ENCODE measurements at regions not wholly inside any gene's neighbourhood (a gene's known extent, or its start where the extent isn't known, plus 50 kb on each side); places are given as distances from the start of the nearest gene placed in this dataset.

DNA sequence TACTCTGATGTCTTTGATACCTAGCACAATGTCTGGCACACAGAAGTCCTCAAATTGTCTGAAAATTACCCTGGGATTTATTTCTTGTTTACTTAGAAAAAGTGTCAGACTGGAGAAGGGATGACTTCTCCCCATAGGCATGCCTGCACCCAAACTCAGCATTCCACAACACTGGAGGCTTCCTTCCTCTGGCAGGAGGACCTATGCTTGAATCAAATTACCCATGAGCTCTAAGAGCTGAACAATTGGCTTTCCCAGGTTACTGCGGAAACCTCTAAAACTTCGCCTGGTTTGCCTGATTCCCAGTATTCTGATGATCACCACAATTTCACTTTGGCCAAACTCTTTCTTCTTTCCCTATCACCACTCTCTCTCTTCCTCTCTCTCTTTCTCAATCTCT, 217.4 kb downstream of the DIPK2A start:
- Mint-ChIP-seq H3K9me3 (peaks cover 11% of the 10 kb centered on the region), H3K27me3 (no peaks in the 10 kb centered on the region), H3K4me3 (no peak overlapping the region), H3K4me1 (peaks cover 13% of the 10 kb centered on the region), H3K36me3 (no peaks in the 10 kb centered on the region), H3K27ac (no peak overlapping the region)
- no peak for DNase-seq

- DNase-seq = no peak
Observed at GRCh38 chr3:144197116-144197515, 225.5 kb downstream of the DIPK2A start.

DNA sequence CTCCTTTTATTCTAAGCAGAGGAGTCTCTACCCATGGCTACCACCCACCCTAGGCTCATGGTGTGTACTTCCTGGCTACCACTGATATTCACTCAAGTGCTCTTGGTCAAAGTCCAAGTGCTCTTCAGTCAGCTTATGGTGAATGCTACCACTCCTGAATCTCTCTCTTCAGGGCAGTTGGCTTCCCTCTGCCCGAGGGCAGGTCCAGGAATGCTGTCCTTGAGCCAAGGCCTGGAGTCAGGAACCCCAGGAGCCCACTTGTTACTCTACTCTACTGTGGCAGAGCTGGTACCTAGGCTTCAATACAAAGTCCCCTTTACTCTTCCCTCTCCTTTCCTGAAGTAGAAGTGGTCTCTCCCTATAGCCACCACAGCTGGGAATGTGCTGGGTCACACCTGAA, 226.0 kb downstream of the DIPK2A start:
- DNase-seq = no peak
- Mint-ChIP-seq H3K4me3 (no peak overlapping the region), H3K27ac (no peak overlapping the region), H3K9me3 (peaks cover 18% of the 10 kb centered on the region), H3K4me1 (no peaks in the 10 kb centered on the region), H3K36me3 (peaks cover 4% of the 10 kb centered on the region), H3K27me3 (no peaks in the 10 kb centered on the region)

More at GRCh38 chr3:144197116-144197515, 225.5 kb downstream of the DIPK2A start:
- Mint-ChIP-seq H3K27me3 (no peaks in the 10 kb centered on the region), H3K36me3 (peaks cover 4% of the 10 kb centered on the region), H3K4me1 (no peaks in the 10 kb centered on the region), H3K27ac (no peak overlapping the region), H3K9me3 (peaks cover 18% of the 10 kb centered on the region), H3K4me3 (no peak overlapping the region)

- H3K27me3 Mint-ChIP-seq = no peaks in the 10 kb centered on the region
- H3K4me3 Mint-ChIP-seq = no peak overlapping the region
- peaks cover 1% of the 10 kb centered on the region for H3K36me3 Mint-ChIP-seq
- DNase-seq = no peak
- H3K9me3 Mint-ChIP-seq = peaks cover 5% of the 10 kb centered on the region
- no peaks in the 10 kb centered on the region for H3K4me1 Mint-ChIP-seq
- H3K27ac Mint-ChIP-seq = no peak overlapping the region
Observed at GRCh38 chr3:144200004-144200403, 228.4 kb downstream of the DIPK2A start.

DNA sequence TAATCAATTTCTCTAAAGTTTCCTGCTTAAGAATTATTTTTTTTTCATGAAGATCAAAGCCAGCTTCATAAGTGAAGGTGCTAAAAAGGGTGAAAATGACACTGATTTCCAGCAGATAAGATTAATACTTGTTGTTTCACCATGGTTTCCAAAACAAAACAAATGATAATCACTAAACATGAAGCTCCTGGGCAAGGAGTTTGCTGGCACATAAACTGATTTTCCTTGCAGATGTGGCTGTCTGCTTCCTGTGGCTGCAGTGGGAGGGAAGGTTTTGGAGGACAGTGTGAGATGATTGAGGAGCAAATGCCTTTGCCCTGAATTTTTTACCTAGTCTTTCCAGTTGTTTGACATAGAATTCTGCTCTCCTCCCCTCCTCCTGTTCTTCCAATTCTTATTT, 228.8 kb downstream of the DIPK2A start:
- Mint-ChIP-seq H3K4me3 (no peak overlapping the region), H3K36me3 (no peaks in the 10 kb centered on the region)

GRCh38 chr3:144221761-144222160, 250.1 kb downstream of the DIPK2A start:
- Mint-ChIP-seq H3K4me3 (no peak overlapping the region), H3K9me3 (no peaks in the 10 kb centered on the region), H3K36me3 (no peaks in the 10 kb centered on the region), H3K27ac (no peak overlapping the region), H3K4me1 (no peaks in the 10 kb centered on the region), H3K27me3 (peaks cover 4% of the 10 kb centered on the region)
- no peak for DNase-seq

More for the DNA sequence above, 228.8 kb downstream of the DIPK2A start:
- Mint-ChIP-seq H3K27ac (no peak overlapping the region), H3K9me3 (peaks cover 3% of the 10 kb centered on the region), H3K27me3 (no peaks in the 10 kb centered on the region), H3K4me1 (no peaks in the 10 kb centered on the region)
- no peak for DNase-seq

DNA sequence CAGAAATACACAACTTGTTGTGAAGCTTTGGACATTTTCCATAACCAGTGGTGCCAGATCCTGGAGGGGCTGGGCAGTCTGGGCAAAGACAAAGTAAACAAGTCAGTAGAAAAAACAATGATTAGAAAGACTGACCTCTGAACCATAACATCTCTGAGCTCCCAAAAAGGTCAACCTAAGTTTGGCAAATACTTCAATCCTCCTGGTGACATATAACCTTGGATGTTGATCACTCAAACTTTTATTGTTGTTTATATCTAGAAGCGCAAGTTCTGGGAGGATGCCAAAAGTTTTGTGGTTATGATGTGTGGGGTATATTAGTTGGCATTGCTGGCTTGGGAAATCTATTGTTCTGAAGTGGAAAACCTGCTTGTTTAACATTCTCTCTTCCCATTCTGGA, 257.7 kb downstream of the DIPK2A start:
- no peak for DNase-seq
- peaks cover 9% of the 10 kb centered on the region for H3K27me3 Mint-ChIP-seq
- no peak overlapping the region for H3K4me3 Mint-ChIP-seq
- no peaks in the 10 kb centered on the region for H3K4me1 Mint-ChIP-seq
- no peak overlapping the region for H3K27ac Mint-ChIP-seq
- no peaks in the 10 kb centered on the region for H3K9me3 Mint-ChIP-seq
- H3K36me3 Mint-ChIP-seq = no peaks in the 10 kb centered on the region

GRCh38 chr3:144229953-144230352, 258.3 kb downstream of the DIPK2A start:
- H3K27ac Mint-ChIP-seq = no peak overlapping the region
- DNase-seq = no peak
- H3K27me3 Mint-ChIP-seq = peaks cover 9% of the 10 kb centered on the region
- no peaks in the 10 kb centered on the region for H3K4me1 Mint-ChIP-seq
- H3K36me3 Mint-ChIP-seq = no peaks in the 10 kb centered on the region
- H3K9me3 Mint-ChIP-seq = no peaks in the 10 kb centered on the region
- no peak overlapping the region for H3K4me3 Mint-ChIP-seq

GRCh38 chr3:144235489-144235888, 263.9 kb downstream of the DIPK2A start:
- H3K4me3 Mint-ChIP-seq = no peak overlapping the region
- DNase-seq = no peak
- peaks cover 13% of the 10 kb centered on the region for H3K27me3 Mint-ChIP-seq
- no peak overlapping the region for H3K27ac Mint-ChIP-seq
- no peaks in the 10 kb centered on the region for H3K36me3 Mint-ChIP-seq
- H3K9me3 Mint-ChIP-seq = no peaks in the 10 kb centered on the region
- no peaks in the 10 kb centered on the region for H3K4me1 Mint-ChIP-seq

DNA sequence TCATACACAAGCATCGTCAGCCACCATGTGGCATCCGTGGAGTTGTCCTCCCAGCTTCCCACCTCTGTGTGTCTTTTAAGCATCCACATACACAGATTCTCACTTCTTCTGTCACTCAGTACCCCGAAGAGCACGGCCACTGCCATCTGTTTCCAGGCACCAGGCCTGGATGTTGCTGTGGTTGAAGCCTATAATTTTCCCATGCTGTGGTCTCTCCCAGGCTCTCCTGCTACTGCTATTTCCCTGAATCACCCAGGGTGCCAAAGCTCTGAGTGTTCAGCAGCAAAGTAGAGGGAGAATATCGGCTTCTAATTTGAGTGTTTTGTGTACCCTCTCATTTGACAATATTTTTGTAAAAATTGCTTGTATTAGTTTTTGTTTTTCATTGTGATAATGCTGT, 265.7 kb downstream of the DIPK2A start:
- DNase-seq = no peak
- H3K4me1 Mint-ChIP-seq = no peaks in the 10 kb centered on the region
- H3K36me3 Mint-ChIP-seq = no peaks in the 10 kb centered on the region
- no peak overlapping the region for H3K4me3 Mint-ChIP-seq
- peaks cover 13% of the 10 kb centered on the region for H3K27me3 Mint-ChIP-seq
- no peak overlapping the region for H3K27ac Mint-ChIP-seq
- no peaks in the 10 kb centered on the region for H3K9me3 Mint-ChIP-seq

- Mint-ChIP-seq H3K27ac (no peak overlapping the region), H3K4me3 (no peak overlapping the region), H3K27me3 (peaks cover 13% of the 10 kb centered on the region), H3K9me3 (no peaks in the 10 kb centered on the region), H3K4me1 (no peaks in the 10 kb centered on the region), H3K36me3 (no peaks in the 10 kb centered on the region)
- no peak for DNase-seq
Observed at GRCh38 chr3:144241404-144241803, 269.8 kb downstream of the DIPK2A start.

DNA sequence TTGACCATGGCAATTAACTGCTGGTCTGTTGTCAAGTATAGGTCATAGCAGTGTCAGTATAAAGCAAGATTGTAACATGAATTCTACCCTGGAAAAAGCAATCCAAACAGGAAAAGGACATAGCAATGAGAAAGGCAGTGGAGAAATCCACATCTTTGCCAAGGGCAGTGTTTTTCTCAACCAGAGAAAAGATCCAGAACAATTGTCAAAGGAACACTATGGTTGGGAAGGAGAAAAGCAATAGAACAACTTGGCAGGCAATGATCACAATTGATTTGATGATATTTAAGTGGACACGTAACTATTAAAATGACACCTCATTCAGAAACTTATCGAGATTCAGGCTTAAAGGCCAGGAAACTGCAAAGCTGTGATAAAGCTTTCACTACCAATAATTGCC, 271.1 kb downstream of the DIPK2A start:
- Mint-ChIP-seq H3K27ac (no peak overlapping the region), H3K36me3 (no peaks in the 10 kb centered on the region), H3K4me1 (no peaks in the 10 kb centered on the region), H3K27me3 (peaks cover 10% of the 10 kb centered on the region), H3K9me3 (no peaks in the 10 kb centered on the region), H3K4me3 (no peak overlapping the region)
- DNase-seq = no peak

DNA sequence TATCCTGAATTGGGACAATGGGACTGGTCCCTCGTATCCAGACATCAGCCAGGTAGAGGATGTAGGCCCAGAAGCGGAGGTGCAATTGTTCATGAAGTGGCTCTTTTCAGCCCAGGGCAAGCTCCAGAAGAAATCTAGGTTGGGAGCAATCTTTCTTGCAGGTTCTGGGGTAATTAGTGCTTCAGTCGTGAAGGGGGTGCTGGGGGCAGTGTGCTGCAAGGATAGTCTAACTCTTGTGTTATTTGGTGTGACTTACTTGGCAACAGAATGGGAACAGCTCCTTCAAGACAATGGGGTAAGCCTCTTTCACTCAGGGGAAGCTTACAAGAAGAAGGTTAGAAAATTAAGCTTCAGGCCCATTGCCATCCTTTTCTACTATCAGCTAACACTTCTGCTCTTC, 273.0 kb downstream of the DIPK2A start:
- Mint-ChIP-seq H3K9me3 (no peaks in the 10 kb centered on the region), H3K27me3 (peaks cover 6% of the 10 kb centered on the region), H3K27ac (no peak overlapping the region), H3K36me3 (no peaks in the 10 kb centered on the region), H3K4me1 (no peaks in the 10 kb centered on the region), H3K4me3 (no peak overlapping the region)
- no peak for DNase-seq

DNA sequence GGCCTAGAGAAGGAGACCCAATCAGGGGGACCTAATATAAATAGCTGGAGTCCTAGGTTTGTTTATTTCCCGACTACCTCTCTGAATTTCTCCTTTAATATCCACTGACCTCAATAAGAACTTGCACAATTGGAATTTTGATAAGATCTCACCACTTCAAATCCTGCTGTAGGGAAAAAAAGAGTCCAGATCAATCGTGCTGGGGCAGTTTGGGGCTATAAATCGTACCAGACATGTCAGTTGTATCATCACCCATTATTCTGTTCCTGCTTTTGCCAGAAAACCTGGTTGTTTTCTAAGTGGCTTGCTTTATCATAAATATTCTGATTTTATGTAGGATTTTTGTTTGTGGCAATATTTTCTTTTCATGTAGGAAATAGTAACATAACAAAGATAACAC, 281.3 kb downstream of the DIPK2A start:
- no peaks in the 10 kb centered on the region for H3K4me1 Mint-ChIP-seq
- no peak overlapping the region for H3K27ac Mint-ChIP-seq
- DNase-seq = no peak
- H3K4me3 Mint-ChIP-seq = no peak overlapping the region
- no peaks in the 10 kb centered on the region for H3K36me3 Mint-ChIP-seq
- no peaks in the 10 kb centered on the region for H3K9me3 Mint-ChIP-seq
- H3K27me3 Mint-ChIP-seq = peaks cover 31% of the 10 kb centered on the region

DNA sequence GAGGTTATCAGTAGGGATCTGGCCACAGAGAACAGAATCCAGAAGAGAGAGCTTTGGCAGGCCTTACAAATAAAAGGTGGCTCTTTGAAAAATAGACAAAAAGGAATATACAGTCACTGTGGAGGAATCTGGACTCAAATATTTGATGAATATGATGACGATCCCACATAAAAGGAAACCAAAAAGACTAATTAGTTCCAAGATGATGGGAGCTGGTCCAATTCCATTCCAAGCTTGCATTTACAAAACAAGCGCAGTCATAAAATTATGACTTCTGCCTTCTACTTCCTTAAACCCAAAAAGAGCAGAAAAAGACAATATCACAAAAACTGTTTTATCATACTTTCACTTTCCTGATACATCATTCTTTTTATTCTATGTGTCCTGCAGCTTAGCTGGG, 285.8 kb downstream of the DIPK2A start:
- no peak for DNase-seq
- Mint-ChIP-seq H3K27me3 (peaks cover 44% of the 10 kb centered on the region), H3K4me3 (no peak overlapping the region), H3K27ac (no peak overlapping the region), H3K4me1 (no peaks in the 10 kb centered on the region), H3K9me3 (no peaks in the 10 kb centered on the region), H3K36me3 (no peaks in the 10 kb centered on the region)

DNA sequence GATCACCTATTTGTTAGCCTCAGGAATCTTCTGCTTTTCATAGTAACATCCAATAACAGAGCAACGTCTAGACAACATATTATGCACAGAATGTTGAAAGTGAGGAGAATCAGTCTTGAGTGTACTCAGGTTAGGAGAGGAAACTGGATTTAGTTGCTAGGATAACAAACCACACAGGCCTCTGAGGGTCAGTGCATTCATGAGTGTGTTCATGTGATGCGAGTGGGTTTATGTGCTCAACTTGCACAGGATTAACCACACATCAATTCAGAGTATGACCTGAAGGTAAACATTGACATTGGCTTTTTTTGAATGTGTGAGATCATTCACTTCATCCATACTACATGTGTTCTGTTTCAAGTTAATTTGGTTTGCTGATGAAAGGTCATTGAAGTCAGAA, 287.6 kb downstream of the DIPK2A start:
- H3K9me3 Mint-ChIP-seq = no peaks in the 10 kb centered on the region
- DNase-seq = no peak
- H3K27me3 Mint-ChIP-seq = peaks cover 38% of the 10 kb centered on the region
- no peak overlapping the region for H3K27ac Mint-ChIP-seq
- no peaks in the 10 kb centered on the region for H3K4me1 Mint-ChIP-seq
- no peaks in the 10 kb centered on the region for H3K36me3 Mint-ChIP-seq
- H3K4me3 Mint-ChIP-seq = no peak overlapping the region

DNA sequence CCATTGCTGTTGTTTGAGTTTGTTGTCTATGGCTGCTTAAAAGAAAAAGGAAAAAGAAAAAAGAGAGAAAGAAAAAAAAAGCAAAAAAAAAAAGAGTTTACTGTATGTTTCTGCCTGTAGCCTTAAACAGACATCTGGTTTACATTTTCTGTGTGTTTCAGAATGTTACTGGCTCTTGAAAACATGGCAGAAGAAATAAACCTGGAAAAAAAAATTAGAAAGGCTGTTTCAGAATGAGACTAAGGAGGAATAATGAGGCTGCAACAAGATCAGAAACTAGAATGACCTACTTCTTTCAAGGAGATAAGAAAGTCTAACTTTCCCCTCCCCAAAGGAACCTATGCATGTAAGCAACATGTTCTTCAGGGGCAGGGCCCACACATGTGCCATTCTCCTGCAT, 292.1 kb downstream of the DIPK2A start:
- Mint-ChIP-seq H3K9me3 (no peaks in the 10 kb centered on the region), H3K4me1 (no peaks in the 10 kb centered on the region), H3K27me3 (peaks cover 14% of the 10 kb centered on the region), H3K27ac (no peak overlapping the region), H3K36me3 (no peaks in the 10 kb centered on the region), H3K4me3 (no peak overlapping the region)
- DNase-seq = no peak
